ENCODE measurements at regions not wholly inside any gene's neighbourhood (a gene's known extent, or its start where the extent isn't known, plus 50 kb on each side); places are given as distances from the start of the nearest gene placed in this dataset.

- TF ChIP-seq POLR2A (IDR thresholded peaks at IDR 0.05): no peak
- no peak for TF ChIP-seq CTCF (IDR thresholded peaks at IDR 0.05)
Observed at GRCh38 chr2:144322379-144322778, 197.5 kb downstream of the ZEB2 start.
